Heart left ventricle (tissue), 16 donors: ENCODE measurements at regions not wholly inside any gene's neighbourhood (a gene's known extent, or its start where the extent isn't known, plus 50 kb on each side); places are given as distances from the start of the nearest gene placed in this dataset.

Experiments used
- ATAC-seq, 4 donors: fragments of 200-7000 bp; cut with Tn5 transposase; one replicate each; pipeline ENCODE4 v1.9.1; 2020 to 2022; ENCODE audit warnings: moderate library complexity in 4 of 4, mild to moderate bottlenecking in 3 of 4, moderate number of reproducible peaks in 1 of 4
- DNase-seq, 5 donors: peaks; one replicate each; pipeline ENCODE4 v3.0.0-alpha.2; 2020
- H3K27ac ChIP-seq, 12 donors: fragments of 200-600 bp; sonication (generic) in 4 of 12; one replicate each; pipeline versions ENCODE4 v1.5.0 to v1.8.0; 2016 to 2022; ENCODE audit warnings: mild to moderate bottlenecking in 2 of 12
- H3K27me3 ChIP-seq, 9 donors: fragments of 200-600 bp; sonication (generic) in 2 of 9; one replicate each; pipeline versions ENCODE4 v1.5.1 to v1.8.0; 2016 to 2022; ENCODE audit warnings: mild to moderate bottlenecking in 3 of 9
- H3K36me3 ChIP-seq, 9 donors: fragments of 200-600 bp; sonication (generic) in 2 of 9; one replicate each; pipeline versions ENCODE4 v1.5.0 to v1.8.0; 2018 to 2022; ENCODE audit warnings: mild to moderate bottlenecking in 2 of 9
- H3K4me1 ChIP-seq, 12 donors: fragments of 200-600 bp; sonication (generic) in 4 of 12; one replicate each; pipeline versions ENCODE4 v1.5.0 to v1.8.0; 2016 to 2022; ENCODE audit warnings: mild to moderate bottlenecking in 3 of 12
- H3K4me3 ChIP-seq, 12 donors: fragments of 200-600 bp; sonication (generic) in 4 of 12; one replicate each; pipeline versions ENCODE4 v1.5.0 to v1.8.0; 2017 to 2022; ENCODE audit warnings: mild to moderate bottlenecking in 9 of 12, moderate library complexity in 4 of 12
- H3K9me3 ChIP-seq, 12 donors: fragments of 200-600 bp; sonication (generic) in 4 of 12; one replicate each; pipeline versions ENCODE4 v1.5.0 to v1.8.0; 2016 to 2022; ENCODE audit warnings: mild to moderate bottlenecking in 1 of 12
- POLR2A ChIP-seq, 2 donors: fragments of 450-650 bp; IDR thresholded peaks; one replicate each; pipeline ENCODE4 v1.6.1; 2017; ENCODE audit warnings: antibody characterized with exemption in 2 of 2, mild to moderate bottlenecking in 2 of 2, moderate library complexity in 2 of 2
- WGBS, 4 donors: extraction: QIAGEN DNeasy Blood & Tissue Kit in 2 of 4; methylation state at CpG; one replicate each; pipeline versions ENCODE4 v1.1.5 to v1.1.7; 2013 to 2018; 5-methylcytosine and 5-hydroxymethylcytosine counted together
- intact Hi-C, 10 donors: fragments of 100-400 bp; cut with DNase I; formaldehyde crosslinking; loops; one replicate each; pipeline versions ENCODE4 v1.11.1 to v1.14.2; 2022
- TF ChIP-seq, protein P1 (sequence below), 12 donors: fragments of 200-600 bp; sonication (generic) in 4 of 12; IDR thresholded peaks; one replicate each; pipeline versions ENCODE4 v1.5.0 to v1.8.0; 2018 to 2022; ENCODE audit warnings: antibody characterized with exemption in 12 of 12, mild to moderate bottlenecking in 5 of 12
- donor health status: ischemic (EF 13 %, LVEDD 7.1; RV severe dilation, severe dysfunction).
- donor health status: healthy with polysubstance abuse.
- donor health status: DM: no; HTN: yes; CAD: no.
- donor health status: DM: no; HTN: no; CAD: no.
- donor health status: ischemic (EF 25% LVEDD 6.9; RV normal size, moderate dysfunction).
- donor health status: ischemic (EF 25% LVEDD 5.7; RV mildly dilated, moderate dysfunction).
- donor health status: healthy.
- donor health status: DM: yes; HTN: yes; CAD: no.
- donor health status: ischemic (EF 35%, LVEDD 5.7; RV mildly dilated, moderate dysfunction).
- donor health status: nonischemic (EF 11% LVEDD 7.7; RV severe dilation, severe dysfunction).
- donor health status: DM: yes; HTN: yes; CAD: no.
- donor health status: PGD.
- donor health status: ischemic (EF 29% LVEDD 5.4; RV normal size, mild dysfunction).
- donor health status: nonischemic (EF 23%, LVEDD 6.1; RV moderate dilation, normal function).

DNA sequence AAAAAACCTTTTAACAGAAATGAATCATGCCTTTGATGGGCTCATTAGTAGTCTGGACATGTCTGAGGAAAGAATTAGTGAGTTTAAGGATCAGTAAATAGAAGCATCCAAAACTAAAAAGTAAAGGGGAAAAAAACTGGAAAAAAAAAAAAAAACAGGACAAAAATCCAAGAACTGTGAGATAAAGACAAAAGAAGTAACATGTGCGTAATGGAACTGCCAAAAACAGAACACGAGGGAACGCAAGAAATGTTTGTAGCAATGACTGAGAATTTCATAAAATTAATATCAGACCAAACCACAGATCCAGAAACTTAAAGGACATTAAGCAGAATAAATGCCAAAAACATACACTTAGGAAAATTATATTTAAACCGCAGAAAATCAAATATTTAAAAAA, 77.4 kb downstream of the MS4A13 start:
- no peak for ATAC-seq
- no peaks in the 10 kb centered on the region for H3K4me1 ChIP-seq
- no peak for TF ChIP-seq POLR2A (IDR thresholded peaks at IDR 0.05)
- TF ChIP-seq, protein P1, sequence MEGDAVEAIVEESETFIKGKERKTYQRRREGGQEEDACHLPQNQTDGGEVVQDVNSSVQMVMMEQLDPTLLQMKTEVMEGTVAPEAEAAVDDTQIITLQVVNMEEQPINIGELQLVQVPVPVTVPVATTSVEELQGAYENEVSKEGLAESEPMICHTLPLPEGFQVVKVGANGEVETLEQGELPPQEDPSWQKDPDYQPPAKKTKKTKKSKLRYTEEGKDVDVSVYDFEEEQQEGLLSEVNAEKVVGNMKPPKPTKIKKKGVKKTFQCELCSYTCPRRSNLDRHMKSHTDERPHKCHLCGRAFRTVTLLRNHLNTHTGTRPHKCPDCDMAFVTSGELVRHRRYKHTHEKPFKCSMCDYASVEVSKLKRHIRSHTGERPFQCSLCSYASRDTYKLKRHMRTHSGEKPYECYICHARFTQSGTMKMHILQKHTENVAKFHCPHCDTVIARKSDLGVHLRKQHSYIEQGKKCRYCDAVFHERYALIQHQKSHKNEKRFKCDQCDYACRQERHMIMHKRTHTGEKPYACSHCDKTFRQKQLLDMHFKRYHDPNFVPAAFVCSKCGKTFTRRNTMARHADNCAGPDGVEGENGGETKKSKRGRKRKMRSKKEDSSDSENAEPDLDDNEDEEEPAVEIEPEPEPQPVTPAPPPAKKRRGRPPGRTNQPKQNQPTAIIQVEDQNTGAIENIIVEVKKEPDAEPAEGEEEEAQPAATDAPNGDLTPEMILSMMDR (IDR thresholded peaks at IDR 0.05): no peak
- H3K36me3 ChIP-seq: no peaks in the 10 kb centered on the region
- H3K27ac ChIP-seq: no peak overlapping the region
- H3K4me3 ChIP-seq: no peak overlapping the region
- H3K27me3 ChIP-seq: no peaks in the 10 kb centered on the region
- WGBS, 4 donors: 65 to 81% (median 76%) methylated on average over 4 of the region's 4 CpGs
- H3K9me3 ChIP-seq: peaks cover 0 to 23% (median 4%) of the 10 kb centered on the region in 12 donors
- intact Hi-C loops: no loop called here
- DNase-seq: no peak

DNA sequence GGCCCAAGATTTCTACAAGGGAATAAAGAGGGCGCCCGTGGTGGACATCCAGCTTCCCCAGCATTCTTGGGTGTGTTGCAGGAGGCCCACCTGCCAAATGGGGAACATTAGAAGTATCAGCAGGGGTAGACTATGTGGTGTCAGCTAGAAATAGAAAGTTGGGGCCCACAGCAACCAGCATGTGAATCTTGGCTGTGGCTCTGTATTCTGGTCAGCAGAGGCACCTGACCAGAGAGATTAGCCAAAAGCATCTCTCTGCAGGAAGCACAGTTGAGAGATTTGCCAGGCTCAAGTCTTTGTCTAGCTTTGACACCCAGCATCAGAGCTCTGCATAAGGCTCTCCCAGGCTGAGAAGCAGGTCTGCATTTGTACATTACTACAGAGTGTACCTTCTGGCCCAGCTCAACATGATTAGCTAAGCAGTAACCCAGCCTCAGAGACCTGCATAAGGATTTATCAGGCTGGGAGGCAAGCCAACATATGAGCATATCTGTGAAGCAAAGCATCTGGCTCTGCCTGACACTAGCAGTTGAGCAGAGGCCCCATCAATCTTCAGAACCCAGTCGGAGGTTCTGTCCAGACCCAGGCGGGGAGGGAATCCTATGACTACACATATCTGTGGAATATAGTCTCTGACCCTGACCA, 79.9 kb downstream of the MS4A13 start:
- peaks cover 0 to 23% (median 4%) of the 10 kb centered on the region in 12 donors for H3K9me3 ChIP-seq
- WGBS, 4 donors: 48 to 66% (median 59%) methylated on average over 4 of the region's 4 CpGs
- H3K36me3 ChIP-seq: no peaks in the 10 kb centered on the region
- DNase-seq: peak in 1 of 5 donors; percentile 5
- no peak overlapping the region for H3K27ac ChIP-seq
- no peak for ATAC-seq
- intact Hi-C loops: no loop called here
- no peak for TF ChIP-seq POLR2A (IDR thresholded peaks at IDR 0.05)
- TF ChIP-seq, protein P1 (IDR thresholded peaks at IDR 0.05): no peak
- no peaks in the 10 kb centered on the region for H3K27me3 ChIP-seq
- H3K4me3 ChIP-seq: no peak overlapping the region
- no peaks in the 10 kb centered on the region for H3K4me1 ChIP-seq

DNA sequence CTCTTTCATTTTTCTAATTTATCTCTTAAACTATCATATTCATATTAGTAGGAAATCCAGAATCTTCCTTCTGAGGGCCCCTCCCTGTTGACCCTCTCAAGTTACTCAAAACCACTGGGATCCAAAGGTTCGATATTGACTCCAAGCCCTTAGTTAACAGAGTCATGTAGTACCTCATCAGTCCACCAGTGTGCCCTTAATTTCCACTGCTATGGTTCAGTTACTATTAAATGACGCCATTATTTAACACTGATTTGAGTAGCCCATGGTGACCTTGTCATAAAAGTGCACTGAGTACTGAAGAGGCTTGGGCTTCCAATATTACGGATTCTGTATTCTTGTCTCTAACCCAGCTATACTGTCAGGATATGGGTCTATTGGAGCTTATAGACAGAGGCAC, 91.9 kb upstream of the MS4A8 start:
- Histone ChIP-seq H3K27me3 (peaks cover 0 to 7% (median 0%) of the 10 kb centered on the region in 9 donors), H3K36me3 (no peaks in the 10 kb centered on the region), H3K4me3 (no peak overlapping the region), H3K4me1 (no peaks in the 10 kb centered on the region), H3K27ac (no peak overlapping the region), H3K9me3 (no peaks in the 10 kb centered on the region)
- ATAC-seq (no peak), DNase-seq (no peak)
- 78 to 88% (median 83%) methylated on average over 3 of the region's 3 CpGs for WGBS, 4 donors
- TF ChIP-seq, protein P1 (IDR thresholded peaks at IDR 0.05): no peak
- no peak for TF ChIP-seq POLR2A (IDR thresholded peaks at IDR 0.05)
- intact Hi-C loops: no loop called here

DNA sequence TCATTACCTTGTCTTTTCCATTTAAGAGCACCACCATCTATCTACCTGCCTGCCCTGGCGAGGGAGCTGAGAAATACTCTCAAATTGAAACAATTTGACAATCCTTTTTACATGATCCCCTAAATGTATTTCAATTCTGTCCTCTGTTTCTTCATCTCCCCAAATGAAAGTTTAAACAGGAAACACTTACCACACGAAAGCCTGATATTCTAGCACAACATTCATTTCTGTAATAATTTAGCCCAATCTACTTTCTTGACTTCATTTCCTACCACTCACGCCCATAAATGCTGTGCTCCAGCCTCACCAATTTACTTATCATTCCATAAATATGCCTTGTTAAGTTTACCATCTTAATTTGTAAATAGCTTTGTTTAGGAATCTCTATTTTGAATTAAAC, 89.8 kb upstream of the MS4A8 start:
- no peaks in the 10 kb centered on the region for H3K36me3 ChIP-seq
- no peak overlapping the region for H3K4me3 ChIP-seq
- no peak for DNase-seq
- H3K27ac ChIP-seq: no peak overlapping the region
- no peak for TF ChIP-seq POLR2A (IDR thresholded peaks at IDR 0.05)
- TF ChIP-seq, protein P1 (IDR thresholded peaks at IDR 0.05): no peak
- no peak for ATAC-seq
- H3K9me3 ChIP-seq: no peaks in the 10 kb centered on the region
- intact Hi-C loops: no loop called here
- H3K27me3 ChIP-seq: peaks cover 0 to 7% (median 0%) of the 10 kb centered on the region in 9 donors
- no peaks in the 10 kb centered on the region for H3K4me1 ChIP-seq
- 47 to 58% (median 49%) methylated on average over 3 of the region's 3 CpGs for WGBS, 4 donors
